ENCODE measurements at regions not wholly inside any gene's neighbourhood (a gene's known extent, or its start where the extent isn't known, plus 50 kb on each side); places are given as distances from the start of the nearest gene placed in this dataset.
A peak's percentile ranks its signal among the peaks of the same experiment; 100 is the strongest.

DNA sequence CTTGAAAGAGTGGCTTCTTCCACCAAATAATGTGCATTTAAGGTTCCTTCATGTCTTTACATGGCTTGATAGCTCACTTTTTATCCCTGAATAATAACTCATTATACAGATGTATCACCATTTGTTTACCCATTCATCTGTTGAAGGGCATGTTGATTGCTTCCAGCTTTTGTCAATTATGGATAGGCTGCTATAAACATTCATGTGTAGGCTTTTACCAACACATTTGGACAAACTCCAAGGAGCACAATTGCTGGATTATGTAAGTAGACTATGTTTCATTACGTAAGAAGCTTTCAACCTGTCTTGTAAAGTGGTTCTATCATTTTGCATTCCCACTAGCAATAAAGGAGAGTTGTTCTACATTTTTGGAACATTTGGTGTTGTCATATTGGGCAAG lies 2637.0 kb downstream of the PCDH7 start:
- in situ Hi-C loops (cut with MboI), result no loop called here

DNA sequence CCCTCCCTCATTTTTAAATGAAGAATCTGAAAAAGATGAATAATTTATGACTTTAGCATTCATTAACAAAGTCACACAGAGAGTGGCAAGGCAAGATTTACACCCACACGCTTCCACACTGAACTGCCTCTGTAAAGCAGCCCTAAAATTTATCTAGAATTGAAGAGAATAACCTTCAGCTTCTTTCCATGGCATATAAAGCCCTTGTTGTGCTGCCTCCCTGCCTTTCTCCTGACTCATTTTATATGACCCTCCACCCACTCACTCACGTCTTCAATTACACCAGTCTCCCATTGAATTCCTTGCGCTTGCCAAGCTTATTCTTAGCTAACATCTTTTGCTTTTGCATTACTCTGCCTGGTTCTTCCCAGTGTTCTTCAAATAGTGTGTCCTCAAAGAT lies 2649.3 kb downstream of the PCDH7 start:
- H3K4me2 ChIP-seq (ENCODE audit: unreplicated experiment), result no peak overlapping the region
- peak; percentile 58 for DNase-seq
- WGBS, 2 experiments (ENCODE audit: low coverage in 1 of 2, low lambda C conversion rate in 2 of 2, missing lambda C conversion rate in 2 of 2), result 24 to 36% methylated on average over 3 of the region's 3 CpGs
- no peak overlapping the region for H3K9ac ChIP-seq
- H3K4me1 ChIP-seq (ENCODE audit: insufficient read depth), result no peaks in the 10 kb centered on the region
- H3K36me3 ChIP-seq (ENCODE audit: low read depth), result no peaks in the 10 kb centered on the region
- H3F3A ChIP-seq (ENCODE audit: insufficient read depth), result no peaks in the 10 kb centered on the region
- no peak overlapping the region for H3K27ac ChIP-seq
- no peaks in the 10 kb centered on the region for H3K9me3 ChIP-seq (ENCODE audit: low read depth)
- TF ChIP-seq EZH2phosphoT487 (IDR thresholded peaks at IDR 0.05; ENCODE audit: insufficient read depth, low read depth) (no peak), EZH2 (IDR thresholded peaks at IDR 0.05; ENCODE audit: insufficient read depth, poor library complexity, severe bottlenecking) (no peak)
- no peaks in the 10 kb centered on the region for H4K20me1 ChIP-seq (ENCODE audit: insufficient read depth)
- no peak overlapping the region for H3K4me3 ChIP-seq
- no peak overlapping the region for H2AFZ ChIP-seq
- no peaks in the 10 kb centered on the region for H3K27me3 ChIP-seq (replicated peaks; ENCODE audit: insufficient read depth)
- H3K79me2 ChIP-seq (ENCODE audit: insufficient read depth), result no peaks in the 10 kb centered on the region
- H3K9me2 ChIP-seq (ENCODE audit: insufficient read depth), result no peaks in the 10 kb centered on the region
- in situ Hi-C loops (cut with MboI), result no loop called here

More for the DNA sequence above, 2637.0 kb downstream of the PCDH7 start:
- no peaks in the 10 kb centered on the region for H3K27me3 ChIP-seq (replicated peaks; ENCODE audit: insufficient read depth)
- no peaks in the 10 kb centered on the region for H3F3A ChIP-seq (ENCODE audit: insufficient read depth)
- H3K4me3 ChIP-seq, result no peak overlapping the region
- H3K4me1 ChIP-seq (ENCODE audit: insufficient read depth), result no peaks in the 10 kb centered on the region
- H3K4me2 ChIP-seq (ENCODE audit: unreplicated experiment), result no peak overlapping the region
- H3K79me2 ChIP-seq (ENCODE audit: insufficient read depth), result no peaks in the 10 kb centered on the region
- no peaks in the 10 kb centered on the region for H3K9me3 ChIP-seq (ENCODE audit: low read depth)
- no peaks in the 10 kb centered on the region for H3K9me2 ChIP-seq (ENCODE audit: insufficient read depth)
- no peaks in the 10 kb centered on the region for H4K20me1 ChIP-seq (ENCODE audit: insufficient read depth)
- no peak for DNase-seq
- no peak overlapping the region for H3K27ac ChIP-seq
- H2AFZ ChIP-seq, result no peak overlapping the region
- WGBS, 2 experiments (ENCODE audit: low coverage in 1 of 2, low lambda C conversion rate in 2 of 2, missing lambda C conversion rate in 2 of 2), result 29 to 42% methylated on average over 1 of the region's 1 CpG
- H3K9ac ChIP-seq, result no peak overlapping the region
- no peaks in the 10 kb centered on the region for H3K36me3 ChIP-seq (ENCODE audit: low read depth)
- TF ChIP-seq EZH2 (IDR thresholded peaks at IDR 0.05; ENCODE audit: insufficient read depth, poor library complexity, severe bottlenecking), result no peak
- no peak for TF ChIP-seq EZH2phosphoT487 (IDR thresholded peaks at IDR 0.05; ENCODE audit: insufficient read depth, low read depth)

DNA sequence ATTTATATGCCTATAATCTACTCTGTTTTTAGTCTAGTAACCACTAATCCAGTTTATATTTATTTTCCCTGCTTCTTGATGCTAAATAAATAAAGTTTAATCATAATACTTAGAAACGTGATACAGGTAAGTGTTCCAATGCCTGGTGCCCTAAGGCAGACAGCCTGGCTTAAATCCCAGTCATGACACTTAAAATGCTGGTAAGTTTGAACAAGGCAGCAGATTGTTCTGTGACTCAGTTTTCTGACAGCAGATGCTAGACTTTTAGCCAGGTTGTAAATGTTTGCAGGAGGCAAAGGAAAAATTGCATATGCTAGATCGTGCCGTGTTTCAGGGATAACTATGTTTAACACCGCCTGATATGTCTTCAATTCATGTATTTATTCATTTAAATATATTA lies 2661.6 kb downstream of the PCDH7 start:
- Histone ChIP-seq H3K36me3 (ENCODE audit: low read depth) (no peaks in the 10 kb centered on the region), H4K20me1 (ENCODE audit: insufficient read depth) (no peaks in the 10 kb centered on the region), H3K27me3 (replicated peaks; ENCODE audit: insufficient read depth) (no peaks in the 10 kb centered on the region; the same call in 1 of the 2 replicates), H3K79me2 (ENCODE audit: insufficient read depth) (no peaks in the 10 kb centered on the region), H3K9me3 (ENCODE audit: low read depth) (no peaks in the 10 kb centered on the region), H3K9me2 (ENCODE audit: insufficient read depth) (no peaks in the 10 kb centered on the region), H2AFZ (no peak overlapping the region), H3K4me3 (no peak overlapping the region), H3F3A (ENCODE audit: insufficient read depth) (no peaks in the 10 kb centered on the region), H3K27ac (no peak overlapping the region), H3K4me2 (ENCODE audit: unreplicated experiment) (no peak overlapping the region), H3K9ac (no peak overlapping the region), H3K4me1 (ENCODE audit: insufficient read depth) (no peaks in the 10 kb centered on the region)
- WGBS, 2 experiments (ENCODE audit: low coverage in 1 of 2, low lambda C conversion rate in 2 of 2, missing lambda C conversion rate in 2 of 2), result 28 to 30% methylated on average over 4 of the region's 4 CpGs
- in situ Hi-C loops (cut with MboI), result no loop called here
- DNase-seq, result no peak
- TF ChIP-seq EZH2 (IDR thresholded peaks at IDR 0.05; ENCODE audit: insufficient read depth, poor library complexity, severe bottlenecking) (no peak), EZH2phosphoT487 (IDR thresholded peaks at IDR 0.05; ENCODE audit: insufficient read depth, low read depth) (no peak)

DNA sequence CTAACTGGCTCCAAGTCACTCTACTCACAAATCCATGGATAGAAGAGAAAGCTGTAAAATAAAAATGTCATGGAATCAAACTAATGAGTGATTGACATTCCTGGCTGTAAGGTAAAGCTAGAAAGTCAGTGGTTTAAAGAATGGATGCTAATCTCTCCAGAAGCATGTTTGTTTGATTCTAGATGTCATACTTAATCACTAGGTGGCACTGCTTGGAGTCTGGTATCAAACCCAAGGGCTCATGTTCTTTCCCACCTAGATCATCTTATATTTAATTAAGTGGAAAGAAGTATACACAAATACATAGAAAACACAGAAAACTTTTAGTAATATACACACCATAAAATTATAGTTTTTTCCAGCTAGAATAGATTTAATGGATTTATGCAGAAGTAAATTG lies 2666.6 kb downstream of the PCDH7 start:
- no peak for TF ChIP-seq EZH2phosphoT487 (IDR thresholded peaks at IDR 0.05; ENCODE audit: insufficient read depth, low read depth)
- no peak for TF ChIP-seq EZH2 (IDR thresholded peaks at IDR 0.05; ENCODE audit: insufficient read depth, poor library complexity, severe bottlenecking)
- H3K79me2 ChIP-seq (ENCODE audit: insufficient read depth), result no peaks in the 10 kb centered on the region
- no peaks in the 10 kb centered on the region for H3K4me1 ChIP-seq (ENCODE audit: insufficient read depth)
- no peaks in the 10 kb centered on the region for H3K36me3 ChIP-seq (ENCODE audit: low read depth)
- H3K9ac ChIP-seq, result no peak overlapping the region
- peak; percentile 1 for DNase-seq
- H3K4me3 ChIP-seq, result no peak overlapping the region
- in situ Hi-C loops (cut with MboI), result no loop called here
- no peaks in the 10 kb centered on the region for H3K27me3 ChIP-seq (replicated peaks; ENCODE audit: insufficient read depth)
- no peaks in the 10 kb centered on the region for H3K9me3 ChIP-seq (ENCODE audit: low read depth)
- H3K9me2 ChIP-seq (ENCODE audit: insufficient read depth), result no peaks in the 10 kb centered on the region
- no peak overlapping the region for H2AFZ ChIP-seq
- no peak overlapping the region for H3K27ac ChIP-seq
- no peaks in the 10 kb centered on the region for H3F3A ChIP-seq (ENCODE audit: insufficient read depth)
- no peak overlapping the region for H3K4me2 ChIP-seq (ENCODE audit: unreplicated experiment)
- H4K20me1 ChIP-seq (ENCODE audit: insufficient read depth), result no peaks in the 10 kb centered on the region

DNA sequence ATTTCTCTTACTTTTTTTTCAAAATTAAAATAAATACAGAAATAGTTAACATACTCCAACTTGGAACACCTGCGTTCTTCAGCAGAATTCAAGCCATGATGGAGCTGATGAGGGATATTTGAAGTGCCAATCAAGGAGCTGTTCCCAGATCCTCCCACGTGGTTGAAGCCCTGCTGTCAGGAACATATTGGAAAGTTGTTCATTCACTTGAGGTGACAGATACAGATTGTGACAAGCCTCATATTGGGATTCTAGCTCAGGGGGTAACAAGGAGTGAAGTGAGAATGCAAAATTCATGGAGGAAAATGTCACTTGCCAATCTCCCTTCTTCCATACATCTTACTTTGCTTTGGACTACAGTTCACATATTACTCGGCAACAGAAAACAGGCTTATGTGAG lies 2670.8 kb downstream of the PCDH7 start:
- Histone ChIP-seq H3K9ac (no peak overlapping the region), H2AFZ (no peak overlapping the region), H3K4me1 (ENCODE audit: insufficient read depth) (no peaks in the 10 kb centered on the region), H3K27me3 (replicated peaks; ENCODE audit: insufficient read depth) (no peaks in the 10 kb centered on the region), H3K79me2 (ENCODE audit: insufficient read depth) (no peaks in the 10 kb centered on the region), H3K9me2 (ENCODE audit: insufficient read depth) (no peaks in the 10 kb centered on the region), H4K20me1 (ENCODE audit: insufficient read depth) (no peaks in the 10 kb centered on the region), H3K4me3 (no peak overlapping the region), H3F3A (ENCODE audit: insufficient read depth) (no peaks in the 10 kb centered on the region), H3K4me2 (ENCODE audit: unreplicated experiment) (no peak overlapping the region), H3K9me3 (ENCODE audit: low read depth) (no peaks in the 10 kb centered on the region), H3K36me3 (ENCODE audit: low read depth) (no peaks in the 10 kb centered on the region), H3K27ac (no peak overlapping the region)
- DNase-seq, result no peak
- in situ Hi-C loops (cut with MboI), result no loop called here
- TF ChIP-seq EZH2phosphoT487 (IDR thresholded peaks at IDR 0.05; ENCODE audit: insufficient read depth, low read depth) (no peak), EZH2 (IDR thresholded peaks at IDR 0.05; ENCODE audit: insufficient read depth, poor library complexity, severe bottlenecking) (no peak)
- WGBS, 2 experiments (ENCODE audit: low coverage in 1 of 2, low lambda C conversion rate in 2 of 2, missing lambda C conversion rate in 2 of 2), result 37% methylated on average over 3 of the region's 3 CpGs
